Endothelial cell of umbilical vein (primary cell): ENCODE measurements at regions not wholly inside any gene's neighbourhood (a gene's known extent, or its start where the extent isn't known, plus 50 kb on each side); places are given as distances from the start of the nearest gene placed in this dataset.

Experiments
- BruUV-seq: library from RNA; stranded (reverse); fragments of 400-500 nt; replicated peaks from 2 replicates; lab custom pipeline; 2021; lab: Mats Ljungman, UMichigan
- CTCF ChIA-PET: fragments of 300-600, 350-600 bp; sonication (Branson Sonifier 250); formaldehyde crosslinking; loops from one replicate; lab custom pipeline; 2021; ENCODE audit warnings: antibody characterized with exemption, inconsistent platforms; lab: Charles Lee
- POLR2A ChIA-PET: fragments of 300-600, 350-600 bp; sonication (Branson Sonifier 250); formaldehyde crosslinking; loops from one replicate; lab custom pipeline; 2021; ENCODE audit warnings: antibody characterized with exemption, inconsistent platforms; lab: Charles Lee
- DNase-seq: peaks from one replicate; pipeline ENCODE4 v3.0.0-alpha.2; 2011; ENCODE audit warnings: low read depth, low spot score
- FAIRE-seq: peaks from 2 replicates; lab custom pipeline; 2011; peaks lifted over from hg19 to GRCh38; lab: Jason Lieb, UNC
- H2AFZ ChIP-seq: 2 replicates; pipeline ENCODE4 v1.6.0; 2012; ENCODE audit warnings: low read depth, low read length, control low read depth, inconsistent platforms
- H3K27ac ChIP-seq: 2 replicates; pipeline ENCODE4 v1.5.1; 2011; ENCODE audit warnings: low read depth, mild to moderate bottlenecking, control low read depth, low read length, moderate library complexity; ENCODE audit not compliant: insufficient read depth
- H3K27me3 ChIP-seq, 2 experiments: 2 replicates each; pipeline versions ENCODE4 v1.6.0 to v1.6.1; 2011; ENCODE audit warnings: low read length in 2 of 2, mixed read lengths in 1 of 2; ENCODE audit not compliant: control insufficient read depth in 2 of 2, insufficient read depth in 2 of 2
- H3K36me3 ChIP-seq, 2 experiments: 2 replicates in 1 of 2; 3 replicates in 1 of 2; pipeline ENCODE4 v1.5.1; 2011; ENCODE audit warnings: low read length in 2 of 2, mild to moderate bottlenecking in 1 of 2, moderate library complexity in 1 of 2; ENCODE audit not compliant: control insufficient read depth in 2 of 2, insufficient read depth in 2 of 2; ENCODE audit errors: extremely low read depth in 1 of 2
- H3K4me1 ChIP-seq: 3 replicates; pipeline ENCODE4 v1.5.1; 2011; ENCODE audit warnings: mild to moderate bottlenecking, low read length; ENCODE audit not compliant: control insufficient read depth, insufficient read depth; ENCODE audit errors: extremely low read depth
- H3K4me2 ChIP-seq: 2 replicates; pipeline ENCODE4 v1.6.1; 2011; ENCODE audit warnings: low read length, control low read depth, mixed read lengths; ENCODE audit not compliant: insufficient read depth
- H3K4me3 ChIP-seq, 3 experiments: fragments of 200-600 bp in 1 of 3; sonication (generic), shearing (Covaris generic) in 1 of 3; replicated peaks in 1 of 3; 2 replicates each; pipeline ENCODE4 v1.5.1; 2011 to 2016; ENCODE audit warnings: control low read depth in 3 of 3, low read length in 3 of 3, mild to moderate bottlenecking in 2 of 3, inconsistent platforms in 1 of 3, low read depth in 1 of 3, moderate library complexity in 1 of 3; ENCODE audit not compliant: insufficient read depth in 1 of 3
- H3K79me2 ChIP-seq: 2 replicates; pipeline ENCODE4 v1.6.0; 2012; ENCODE audit warnings: low read length, inconsistent platforms; ENCODE audit not compliant: control insufficient read depth, insufficient read depth
- H3K9ac ChIP-seq: replicated peaks from 2 replicates; pipeline ENCODE3; 2011; ENCODE audit warnings: low read length, control low read depth; ENCODE audit not compliant: insufficient read depth; ENCODE audit errors: extremely low read depth
- H3K9me1 ChIP-seq: replicated peaks from 3 replicates; pipeline ENCODE4 v1.6.0; 2011; ENCODE audit warnings: mild to moderate bottlenecking, low read length; ENCODE audit not compliant: control insufficient read depth, insufficient read depth; ENCODE audit errors: extremely low read depth
- H3K9me3 ChIP-seq: replicated peaks from 2 replicates; pipeline ENCODE4 v1.5.1; 2012; ENCODE audit warnings: low read length, inconsistent platforms; ENCODE audit not compliant: control insufficient read depth, insufficient read depth
- H4K20me1 ChIP-seq: replicated peaks from 2 replicates; pipeline ENCODE3; 2011; ENCODE audit warnings: mild to moderate bottlenecking, low read length; ENCODE audit not compliant: control insufficient read depth, insufficient read depth; ENCODE audit errors: extremely low read depth
- CTCF ChIP-seq, 2 donors: IDR thresholded peaks; 1 replicate in 1 of 2; 2 replicates in 1 of 2; pipeline ENCODE4 v1.5.1; 2011; ENCODE audit warnings: low read length in 2 of 2, mild to moderate bottlenecking in 2 of 2, moderate library complexity in 2 of 2, control low read depth in 1 of 2, inconsistent platforms in 1 of 2, low read depth in 1 of 2; ENCODE audit not compliant: insufficient read depth in 1 of 2; ENCODE audit errors: extremely low read depth in 1 of 2
- EZH2 ChIP-seq: IDR thresholded peaks from 2 replicates; pipeline ENCODE4 v1.6.1; 2012; ENCODE audit warnings: borderline replicate concordance, low read depth, mild to moderate bottlenecking, moderate library complexity, low read length, inconsistent platforms; ENCODE audit not compliant: severe bottlenecking
- FOS ChIP-seq: IDR thresholded peaks from 2 replicates; pipeline ENCODE4 v1.6.1; 2011; ENCODE audit warnings: mild to moderate bottlenecking, low read length, moderate library complexity, borderline replicate concordance; ENCODE audit not compliant: insufficient read depth
- GATA2 ChIP-seq: IDR thresholded peaks from 2 replicates; pipeline ENCODE4 v1.7.0; 2011; ENCODE audit warnings: low read depth, mild to moderate bottlenecking, moderate library complexity, mixed read lengths, low read length; ENCODE audit not compliant: insufficient read length, insufficient read depth
- MAX ChIP-seq: IDR thresholded peaks from 2 replicates; pipeline ENCODE4 v1.6.1; 2011; ENCODE audit not compliant: insufficient read depth, insufficient read length
- MYC ChIP-seq: IDR thresholded peaks from one replicate; pipeline ENCODE4 v1.6.1; 2011; ENCODE audit warnings: mild to moderate bottlenecking, low read depth, low read length
- POLR2A ChIP-seq: IDR thresholded peaks from 2 replicates; pipeline ENCODE4 v1.6.1; 2012; ENCODE audit warnings: low read depth, mild to moderate bottlenecking, control low read depth, low read length
- dilution Hi-C: fragments of 300-500 bp; cut with MboI; formaldehyde crosslinking; loops from one replicate; pipeline ENCODE4 v1.15.0; 2019; ENCODE audit warnings: low sequenced_read_pairs; ENCODE audit not compliant: extremely low pct_ligation_motif_present
- intact Hi-C: fragments of 100-400 bp; cut with micrococcal nuclease; formaldehyde crosslinking; loops from one replicate; pipeline ENCODE4 v1.10.0; 2022

- no TSS peak for BruUV-seq
- CTCF ChIA-PET, result no interaction called here
- no peaks in the 10 kb centered on the region for H3K9me3 ChIP-seq
- no peak overlapping the region for H3K27ac ChIP-seq
- no peak overlapping the region for H3K9ac ChIP-seq
- H3K4me2 ChIP-seq, result no peak overlapping the region
- dilution Hi-C loops, result no loop called here
- H3K4me1 ChIP-seq, result no peaks in the 10 kb centered on the region
- H3K9me1 ChIP-seq, result no peaks in the 10 kb centered on the region
- no peak for DNase-seq
- no peak overlapping the region for H2AFZ ChIP-seq
- no peaks in the 10 kb centered on the region for H4K20me1 ChIP-seq
- no peak overlapping the region for H3K4me3 ChIP-seq
- TF ChIP-seq MAX (no peak), EZH2 (no peak), CTCF (IDR thresholded peaks at IDR 0.05; ENCODE audit: extremely low read depth in 1 of 2, insufficient read depth in 1 of 2, low read depth in 1 of 2, low read length in 2 of 2) (no peak), POLR2A (no peak), MYC (no peak), GATA2 (no peak), FOS (no peak)
- POLR2A ChIA-PET, result no interaction called here
- H3K79me2 ChIP-seq, result no peaks in the 10 kb centered on the region
- intact Hi-C loops, result no loop called here
- no peak for FAIRE-seq
- no peaks in the 10 kb centered on the region for H3K36me3 ChIP-seq
- H3K27me3 ChIP-seq, result no peaks in the 10 kb centered on the region
Measured at GRCh38 chr6:147757291-147757690, 248.8 kb downstream of the SAMD5 start.
